Fibroblast of the aortic adventitia (primary cell): ENCODE measurements at regions not wholly inside any gene's neighbourhood (a gene's known extent, or its start where the extent isn't known, plus 50 kb on each side); places are given as distances from the start of the nearest gene placed in this dataset.
A peak's percentile ranks its signal among the peaks of the same experiment; 100 is the strongest.
"Not testable (repeated sequence)": the region's sequence is repeated elsewhere in the genome, so short reads cannot be mapped to it uniquely, and the experiment has no call there.

Source experiments
- DNase-seq: peaks from one replicate; pipeline ENCODE4 v3.0.0-alpha.2; 2010; ENCODE audit warnings: low read depth
- H3K4me3 ChIP-seq: 2 replicates; pipeline ENCODE4 v1.5.1; 2011; ENCODE audit warnings: low read depth, mild to moderate bottlenecking, control low read depth, low read length, moderate library complexity
- CTCF ChIP-seq: IDR thresholded peaks from 2 replicates; pipeline ENCODE4 v1.5.1; 2011; ENCODE audit warnings: mild to moderate bottlenecking, low read length, control low read depth, inconsistent platforms; ENCODE audit not compliant: insufficient read depth

- no peak overlapping the region for H3K4me3 ChIP-seq
- peak; percentile 52 for DNase-seq
- TF ChIP-seq CTCF: no peak
Measured at GRCh38 chrX:150212672-150213480, 150.2 kb upstream of the MAMLD1 start.

GRCh38 chrX:150213481-150214030 is 149.6 kb upstream of the MAMLD1 start:
- no peak for DNase-seq
- TF ChIP-seq CTCF: no peak
- no peak overlapping the region for H3K4me3 ChIP-seq

- not testable (repeated sequence) for DNase-seq, H3K4me3 ChIP-seq
Measured at GRCh38 chrX:150216000-150216399, 147.1 kb upstream of the MAMLD1 start.

GRCh38 chrX:150216716-150217115 is 146.4 kb upstream of the MAMLD1 start:
- no peak for TF ChIP-seq CTCF
- DNase-seq: no peak
- no peak overlapping the region for H3K4me3 ChIP-seq

- H3K4me3 ChIP-seq: no peak overlapping the region
- no peak for TF ChIP-seq CTCF
- DNase-seq: no peak
Measured at GRCh38 chrX:150217609-150218008, 145.5 kb upstream of the MAMLD1 start.

- H3K4me3 ChIP-seq: no peak overlapping the region
- TF ChIP-seq CTCF: no peak
- DNase-seq: peak; percentile 31
Measured at GRCh38 chrX:150219374-150220185, 143.5 kb upstream of the MAMLD1 start.
